Uterus (tissue), 3 donors: ENCODE measurements at regions not wholly inside any gene's neighbourhood (a gene's known extent, or its start where the extent isn't known, plus 50 kb on each side); places are given as distances from the start of the nearest gene placed in this dataset.

Experiments used
- DNase-seq, 2 donors: peaks; one replicate each; pipeline ENCODE4 v3.0.0-alpha.2; 2019 to 2020
- H3K27ac ChIP-seq, 2 donors: fragments of 200-600 bp; sonication (generic); 1 replicate in 1 of 2; 2 replicates in 1 of 2; pipeline ENCODE4 v1.5.1; 2016 to 2018
- H3K27me3 ChIP-seq, 2 donors: fragments of 200-600 bp; sonication (generic); one replicate each; pipeline ENCODE4 v1.5.1; 2018 to 2019; ENCODE audit warnings: control low read depth in 1 of 2
- H3K36me3 ChIP-seq, 2 donors: fragments of 200-600 bp; sonication (generic); one replicate each; pipeline ENCODE4 v1.5.1; 2019; ENCODE audit warnings: control low read depth in 1 of 2
- H3K4me1 ChIP-seq, 2 donors: fragments of 200-600 bp; sonication (generic); one replicate each; pipeline ENCODE4 v1.5.1; 2018 to 2019; ENCODE audit warnings: control low read depth in 1 of 2
- H3K4me3 ChIP-seq, 2 donors: fragments of 200-600 bp; sonication (generic); 1 replicate in 1 of 2; 2 replicates in 1 of 2; pipeline ENCODE4 v1.5.1; 2018 to 2019; ENCODE audit warnings: mild to moderate bottlenecking in 1 of 2
- H3K9me3 ChIP-seq, 2 donors: fragments of 200-600 bp; sonication (generic); one replicate each; pipeline ENCODE4 v1.5.1; 2019; ENCODE audit warnings: control low read depth in 1 of 2
- POLR2A ChIP-seq, 2 donors: fragments of 450-650 bp; IDR thresholded peaks; one replicate each; pipeline ENCODE4 v1.6.1; 2016; ENCODE audit warnings: antibody characterized with exemption in 2 of 2, mild to moderate bottlenecking in 1 of 2, moderate library complexity in 1 of 2
- intact Hi-C: fragments of 100-400 bp; cut with DNase I; formaldehyde crosslinking; loops from one replicate; pipeline ENCODE4 v1.15.1; 2023; ENCODE audit warnings: low total_unique reads
- TF ChIP-seq, protein P1 (sequence below), 4 experiments: fragments of 200-600 bp in 2 of 4; fragments of 450-650 bp in 2 of 4; sonication (generic) in 2 of 4; IDR thresholded peaks; one replicate each; pipeline ENCODE4 v1.5.1; 2016 to 2019; ENCODE audit warnings: antibody characterized with exemption in 4 of 4, mild to moderate bottlenecking in 2 of 4, moderate library complexity in 1 of 4
- donor health status: DM: yes; HTN: yes; CAD: no.

GRCh38 chr12:14185427-14186192 lies 179.9 kb upstream of the ATF7IP start:
- Histone ChIP-seq H3K4me3 (no peak overlapping the region), H3K27me3 (no peaks in the 10 kb centered on the region), H3K4me1 (no peaks in the 10 kb centered on the region), H3K27ac (no peak overlapping the region), H3K9me3 (no peaks in the 10 kb centered on the region), H3K36me3 (no peaks in the 10 kb centered on the region)
- intact Hi-C loops = no loop called here
- no peak for DNase-seq
- no peak for TF ChIP-seq POLR2A (IDR thresholded peaks at IDR 0.05)
- TF ChIP-seq, protein P1, sequence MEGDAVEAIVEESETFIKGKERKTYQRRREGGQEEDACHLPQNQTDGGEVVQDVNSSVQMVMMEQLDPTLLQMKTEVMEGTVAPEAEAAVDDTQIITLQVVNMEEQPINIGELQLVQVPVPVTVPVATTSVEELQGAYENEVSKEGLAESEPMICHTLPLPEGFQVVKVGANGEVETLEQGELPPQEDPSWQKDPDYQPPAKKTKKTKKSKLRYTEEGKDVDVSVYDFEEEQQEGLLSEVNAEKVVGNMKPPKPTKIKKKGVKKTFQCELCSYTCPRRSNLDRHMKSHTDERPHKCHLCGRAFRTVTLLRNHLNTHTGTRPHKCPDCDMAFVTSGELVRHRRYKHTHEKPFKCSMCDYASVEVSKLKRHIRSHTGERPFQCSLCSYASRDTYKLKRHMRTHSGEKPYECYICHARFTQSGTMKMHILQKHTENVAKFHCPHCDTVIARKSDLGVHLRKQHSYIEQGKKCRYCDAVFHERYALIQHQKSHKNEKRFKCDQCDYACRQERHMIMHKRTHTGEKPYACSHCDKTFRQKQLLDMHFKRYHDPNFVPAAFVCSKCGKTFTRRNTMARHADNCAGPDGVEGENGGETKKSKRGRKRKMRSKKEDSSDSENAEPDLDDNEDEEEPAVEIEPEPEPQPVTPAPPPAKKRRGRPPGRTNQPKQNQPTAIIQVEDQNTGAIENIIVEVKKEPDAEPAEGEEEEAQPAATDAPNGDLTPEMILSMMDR (IDR thresholded peaks at IDR 0.05) = peak in 2 of 4 experiments; percentile 8 to 22

- TF ChIP-seq POLR2A (IDR thresholded peaks at IDR 0.05) = no peak
- TF ChIP-seq, protein P1 (IDR thresholded peaks at IDR 0.05) = no peak
Measured at GRCh38 chr12:14186193-14186502, 179.3 kb upstream of the ATF7IP start.

DNA sequence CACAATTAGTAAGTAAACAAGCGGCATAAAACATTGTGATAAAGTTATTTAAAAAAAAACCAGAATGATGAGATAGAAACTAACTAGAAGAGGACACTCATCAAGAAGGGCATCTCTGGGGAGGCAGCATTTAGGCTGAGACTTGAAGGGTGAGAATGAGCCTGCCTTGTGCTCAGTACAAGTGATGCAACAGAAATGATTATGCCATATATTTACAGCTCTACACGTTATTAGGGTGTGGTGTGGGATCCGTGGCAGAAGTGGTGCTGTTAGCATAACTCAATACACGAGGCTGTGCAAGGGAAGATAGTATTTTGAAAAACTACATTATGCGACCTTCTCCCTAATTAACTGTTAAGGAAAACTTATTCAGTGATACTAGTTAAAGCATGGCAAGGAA lies 178.5 kb upstream of the ATF7IP start:
- Histone ChIP-seq H3K36me3 (no peaks in the 10 kb centered on the region), H3K9me3 (no peaks in the 10 kb centered on the region), H3K4me1 (no peaks in the 10 kb centered on the region), H3K4me3 (no peak overlapping the region), H3K27me3 (no peaks in the 10 kb centered on the region), H3K27ac (no peak overlapping the region)
- intact Hi-C loops = no loop called here
- no peak for DNase-seq
- TF ChIP-seq, protein P1 (IDR thresholded peaks at IDR 0.05) = no peak
- TF ChIP-seq POLR2A (IDR thresholded peaks at IDR 0.05) = no peak

More at GRCh38 chr12:14186193-14186502, 179.3 kb upstream of the ATF7IP start:
- Histone ChIP-seq H3K27me3 (no peaks in the 10 kb centered on the region), H3K27ac (no peak overlapping the region), H3K4me1 (no peaks in the 10 kb centered on the region), H3K4me3 (no peak overlapping the region), H3K36me3 (no peaks in the 10 kb centered on the region), H3K9me3 (no peaks in the 10 kb centered on the region)
- DNase-seq = no peak
- intact Hi-C loops = no loop called here

- no peaks in the 10 kb centered on the region for H3K9me3 ChIP-seq
- no peak overlapping the region for H3K27ac ChIP-seq
- DNase-seq = no peak
- no peak for TF ChIP-seq POLR2A (IDR thresholded peaks at IDR 0.05)
- TF ChIP-seq, protein P1 (IDR thresholded peaks at IDR 0.05) = no peak
- intact Hi-C loops = no loop called here
- H3K36me3 ChIP-seq = no peaks in the 10 kb centered on the region
- no peak overlapping the region for H3K4me3 ChIP-seq
- H3K4me1 ChIP-seq = no peaks in the 10 kb centered on the region
- H3K27me3 ChIP-seq = no peaks in the 10 kb centered on the region
Measured at GRCh38 chr12:14187966-14188365, 177.5 kb upstream of the ATF7IP start.

GRCh38 chr12:14188744-14189143 lies 176.7 kb upstream of the ATF7IP start:
- TF ChIP-seq, protein P1 (IDR thresholded peaks at IDR 0.05) = no peak
- no peak for TF ChIP-seq POLR2A (IDR thresholded peaks at IDR 0.05)
- H3K4me1 ChIP-seq = no peaks in the 10 kb centered on the region
- H3K36me3 ChIP-seq = no peaks in the 10 kb centered on the region
- no peaks in the 10 kb centered on the region for H3K27me3 ChIP-seq
- H3K27ac ChIP-seq = no peak overlapping the region
- no peak overlapping the region for H3K4me3 ChIP-seq
- no peak for DNase-seq
- intact Hi-C loops = no loop called here
- H3K9me3 ChIP-seq = no peaks in the 10 kb centered on the region
